Panc1 (cell line): ENCODE measurements at regions not wholly inside any gene's neighbourhood (a gene's known extent, or its start where the extent isn't known, plus 50 kb on each side); places are given as distances from the start of the nearest gene placed in this dataset.

ENCODE experiments used
- POLR2AphosphoS5 ChIP-seq: IDR thresholded peaks from 2 replicates; pipeline ENCODE4 v1.6.1; 2012; ENCODE audit warnings: mild to moderate bottlenecking, low read depth, low read length, moderate library complexity
- SIN3A ChIP-seq: IDR thresholded peaks from 2 replicates; pipeline ENCODE4 v1.6.1; 2012; ENCODE audit warnings: low read depth, mild to moderate bottlenecking, low read length, moderate library complexity, borderline replicate concordance; ENCODE audit not compliant: insufficient read depth
- TCF7L2 ChIP-seq: IDR thresholded peaks from 2 replicates; pipeline ENCODE4 v1.6.1; 2011; ENCODE audit warnings: mild to moderate bottlenecking, low read depth, low read length, inconsistent platforms
- TF ChIP-seq, protein P1 (sequence below): fragments of 450-650 bp; IDR thresholded peaks from 2 replicates; pipeline ENCODE4 v1.5.1; 2017; ENCODE audit warnings: mild to moderate bottlenecking
- TF ChIP-seq, protein P2 (sequence below), 2 experiments: IDR thresholded peaks; 2 replicates each; pipeline ENCODE4 v1.6.1; 2011 to 2012; ENCODE audit warnings: low read depth in 2 of 2, control low read depth in 1 of 2, low read length in 1 of 2, mild to moderate bottlenecking in 1 of 2, moderate library complexity in 1 of 2; ENCODE audit not compliant: insufficient read depth in 1 of 2

DNA sequence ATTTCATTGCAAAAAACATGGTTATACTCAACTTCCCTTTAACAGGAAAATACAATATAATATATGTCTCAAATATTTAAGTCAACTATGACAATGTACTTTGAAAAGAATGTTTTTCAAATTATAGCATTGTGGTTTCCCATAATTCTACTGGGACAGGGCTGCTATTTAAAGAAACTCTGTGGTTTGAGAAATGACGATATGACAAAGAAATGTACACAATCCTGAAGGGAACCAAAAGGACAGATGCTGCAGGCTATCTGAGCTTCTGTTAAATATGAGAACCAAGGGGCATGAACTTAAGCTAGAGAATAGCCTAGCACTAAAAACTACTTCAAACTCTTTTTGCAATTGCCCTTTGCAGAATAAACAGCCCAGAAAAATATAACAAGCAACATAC, 415.9 kb downstream of the GRB14 start:
- TF ChIP-seq, protein P1, sequence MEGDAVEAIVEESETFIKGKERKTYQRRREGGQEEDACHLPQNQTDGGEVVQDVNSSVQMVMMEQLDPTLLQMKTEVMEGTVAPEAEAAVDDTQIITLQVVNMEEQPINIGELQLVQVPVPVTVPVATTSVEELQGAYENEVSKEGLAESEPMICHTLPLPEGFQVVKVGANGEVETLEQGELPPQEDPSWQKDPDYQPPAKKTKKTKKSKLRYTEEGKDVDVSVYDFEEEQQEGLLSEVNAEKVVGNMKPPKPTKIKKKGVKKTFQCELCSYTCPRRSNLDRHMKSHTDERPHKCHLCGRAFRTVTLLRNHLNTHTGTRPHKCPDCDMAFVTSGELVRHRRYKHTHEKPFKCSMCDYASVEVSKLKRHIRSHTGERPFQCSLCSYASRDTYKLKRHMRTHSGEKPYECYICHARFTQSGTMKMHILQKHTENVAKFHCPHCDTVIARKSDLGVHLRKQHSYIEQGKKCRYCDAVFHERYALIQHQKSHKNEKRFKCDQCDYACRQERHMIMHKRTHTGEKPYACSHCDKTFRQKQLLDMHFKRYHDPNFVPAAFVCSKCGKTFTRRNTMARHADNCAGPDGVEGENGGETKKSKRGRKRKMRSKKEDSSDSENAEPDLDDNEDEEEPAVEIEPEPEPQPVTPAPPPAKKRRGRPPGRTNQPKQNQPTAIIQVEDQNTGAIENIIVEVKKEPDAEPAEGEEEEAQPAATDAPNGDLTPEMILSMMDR: no peak
- TF ChIP-seq, protein P2, sequence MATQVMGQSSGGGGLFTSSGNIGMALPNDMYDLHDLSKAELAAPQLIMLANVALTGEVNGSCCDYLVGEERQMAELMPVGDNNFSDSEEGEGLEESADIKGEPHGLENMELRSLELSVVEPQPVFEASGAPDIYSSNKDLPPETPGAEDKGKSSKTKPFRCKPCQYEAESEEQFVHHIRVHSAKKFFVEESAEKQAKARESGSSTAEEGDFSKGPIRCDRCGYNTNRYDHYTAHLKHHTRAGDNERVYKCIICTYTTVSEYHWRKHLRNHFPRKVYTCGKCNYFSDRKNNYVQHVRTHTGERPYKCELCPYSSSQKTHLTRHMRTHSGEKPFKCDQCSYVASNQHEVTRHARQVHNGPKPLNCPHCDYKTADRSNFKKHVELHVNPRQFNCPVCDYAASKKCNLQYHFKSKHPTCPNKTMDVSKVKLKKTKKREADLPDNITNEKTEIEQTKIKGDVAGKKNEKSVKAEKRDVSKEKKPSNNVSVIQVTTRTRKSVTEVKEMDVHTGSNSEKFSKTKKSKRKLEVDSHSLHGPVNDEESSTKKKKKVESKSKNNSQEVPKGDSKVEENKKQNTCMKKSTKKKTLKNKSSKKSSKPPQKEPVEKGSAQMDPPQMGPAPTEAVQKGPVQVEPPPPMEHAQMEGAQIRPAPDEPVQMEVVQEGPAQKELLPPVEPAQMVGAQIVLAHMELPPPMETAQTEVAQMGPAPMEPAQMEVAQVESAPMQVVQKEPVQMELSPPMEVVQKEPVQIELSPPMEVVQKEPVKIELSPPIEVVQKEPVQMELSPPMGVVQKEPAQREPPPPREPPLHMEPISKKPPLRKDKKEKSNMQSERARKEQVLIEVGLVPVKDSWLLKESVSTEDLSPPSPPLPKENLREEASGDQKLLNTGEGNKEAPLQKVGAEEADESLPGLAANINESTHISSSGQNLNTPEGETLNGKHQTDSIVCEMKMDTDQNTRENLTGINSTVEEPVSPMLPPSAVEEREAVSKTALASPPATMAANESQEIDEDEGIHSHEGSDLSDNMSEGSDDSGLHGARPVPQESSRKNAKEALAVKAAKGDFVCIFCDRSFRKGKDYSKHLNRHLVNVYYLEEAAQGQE (IDR thresholded peaks at IDR 0.05; ENCODE audit: insufficient read depth in 1 of 2, low read depth in 2 of 2, low read length in 1 of 2): no peak
- no peak for TF ChIP-seq TCF7L2
- no peak for TF ChIP-seq POLR2AphosphoS5
- no peak for TF ChIP-seq SIN3A
